HCT116 (cell line): ENCODE measurements at regions not wholly inside any gene's neighbourhood (a gene's known extent, or its start where the extent isn't known, plus 50 kb on each side); places are given as distances from the start of the nearest gene placed in this dataset.

Source experiments
- ELF1 ChIP-seq: IDR thresholded peaks from 2 replicates; pipeline ENCODE4 v1.6.1; 2012; ENCODE audit warnings: low read depth, borderline replicate concordance
- TF ChIP-seq, protein P1 (sequence below), 3 experiments: fragments of 200-600 bp in 1 of 3; sonication (generic) in 1 of 3; IDR thresholded peaks in 2 of 3; conservative IDR thresholded peaks in 1 of 3; 2 replicates each; pipeline ENCODE4 v1.5.1; 2012 to 2017; ENCODE audit warnings: low read depth in 2 of 3, low read length in 2 of 3, antibody characterized with exemption in 1 of 3, borderline replicate concordance in 1 of 3, control low read depth in 1 of 3, mild to moderate bottlenecking in 1 of 3, mixed read lengths in 1 of 3, mixed run types in 1 of 3, moderate library complexity in 1 of 3; ENCODE audit not compliant: insufficient read depth in 1 of 3

- TF ChIP-seq, protein P1, sequence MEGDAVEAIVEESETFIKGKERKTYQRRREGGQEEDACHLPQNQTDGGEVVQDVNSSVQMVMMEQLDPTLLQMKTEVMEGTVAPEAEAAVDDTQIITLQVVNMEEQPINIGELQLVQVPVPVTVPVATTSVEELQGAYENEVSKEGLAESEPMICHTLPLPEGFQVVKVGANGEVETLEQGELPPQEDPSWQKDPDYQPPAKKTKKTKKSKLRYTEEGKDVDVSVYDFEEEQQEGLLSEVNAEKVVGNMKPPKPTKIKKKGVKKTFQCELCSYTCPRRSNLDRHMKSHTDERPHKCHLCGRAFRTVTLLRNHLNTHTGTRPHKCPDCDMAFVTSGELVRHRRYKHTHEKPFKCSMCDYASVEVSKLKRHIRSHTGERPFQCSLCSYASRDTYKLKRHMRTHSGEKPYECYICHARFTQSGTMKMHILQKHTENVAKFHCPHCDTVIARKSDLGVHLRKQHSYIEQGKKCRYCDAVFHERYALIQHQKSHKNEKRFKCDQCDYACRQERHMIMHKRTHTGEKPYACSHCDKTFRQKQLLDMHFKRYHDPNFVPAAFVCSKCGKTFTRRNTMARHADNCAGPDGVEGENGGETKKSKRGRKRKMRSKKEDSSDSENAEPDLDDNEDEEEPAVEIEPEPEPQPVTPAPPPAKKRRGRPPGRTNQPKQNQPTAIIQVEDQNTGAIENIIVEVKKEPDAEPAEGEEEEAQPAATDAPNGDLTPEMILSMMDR (IDR thresholded peaks at IDR 0.05 in 2 of 3, conservative IDR thresholded peaks at IDR 0.05 in 1 of 3; ENCODE audit: borderline replicate concordance in 1 of 3, insufficient read depth in 1 of 3, low read depth in 2 of 3, low read length in 2 of 3), result no peak
- no peak for TF ChIP-seq ELF1
These were observed 278.6 kb upstream of the MAP3K7 start for GRCh38 chr6:90865513-90865912.
